Progenitor cell of endocrine pancreas (in vitro differentiated cells): ENCODE measurements at regions not wholly inside any gene's neighbourhood (a gene's known extent, or its start where the extent isn't known, plus 50 kb on each side); places are given as distances from the start of the nearest gene placed in this dataset.

Experiments
- DNase-seq: peaks from one replicate; pipeline ENCODE4 v3.0.0; 2021; ENCODE audit warnings: low spot score; ENCODE audit not compliant: unreplicated experiment
- H3K27ac Mint-ChIP-seq: 2 replicates; pipeline ENCODE4 v1.8.0; 2021; ENCODE audit warnings: mild to moderate bottlenecking, moderate library complexity, mixed read lengths
- H3K27me3 Mint-ChIP-seq: 2 replicates; pipeline ENCODE4 v1.8.0; 2021; ENCODE audit warnings: mixed read lengths
- H3K36me3 Mint-ChIP-seq: 2 replicates; pipeline ENCODE4 v1.8.0; 2022; ENCODE audit warnings: mixed read lengths; ENCODE audit not compliant: insufficient read depth
- H3K4me1 Mint-ChIP-seq: 2 replicates; pipeline ENCODE4 v1.8.0; 2021; ENCODE audit warnings: low read depth, mixed read lengths
- H3K4me3 Mint-ChIP-seq: 2 replicates; pipeline ENCODE4 v1.8.0; 2021; ENCODE audit warnings: low read depth, mild to moderate bottlenecking, moderate library complexity, mixed read lengths
- H3K9me3 Mint-ChIP-seq: 2 replicates; pipeline ENCODE4 v1.8.0; 2021; ENCODE audit warnings: low read depth, mixed read lengths
- CTCF ChIP-seq: fragments of 200-600 bp; sonication (generic); IDR thresholded peaks from one replicate; pipeline ENCODE4 v1.5.0; 2021; ENCODE audit warnings: antibody characterized with exemption, mild to moderate bottlenecking; ENCODE audit not compliant: unreplicated experiment

- Mint-ChIP-seq H3K27me3 (no peaks in the 10 kb centered on the region), H3K4me3 (no peak overlapping the region), H3K27ac (no peak overlapping the region), H3K36me3 (no peaks in the 10 kb centered on the region), H3K4me1 (peaks cover 15% of the 10 kb centered on the region), H3K9me3 (no peaks in the 10 kb centered on the region)
- no peak for TF ChIP-seq CTCF
- DNase-seq = no peak
Measured at GRCh38 chr5:84568171-84568570, 183.5 kb upstream of the EDIL3 start.

- DNase-seq = no peak
- Mint-ChIP-seq H3K9me3 (no peaks in the 10 kb centered on the region), H3K4me1 (peaks cover 15% of the 10 kb centered on the region), H3K36me3 (no peaks in the 10 kb centered on the region), H3K27ac (no peak overlapping the region), H3K27me3 (no peaks in the 10 kb centered on the region), H3K4me3 (no peak overlapping the region)
- no peak for TF ChIP-seq CTCF
Measured at GRCh38 chr5:84565866-84566265, 181.2 kb upstream of the EDIL3 start.

- Mint-ChIP-seq H3K4me1 (peaks cover 15% of the 10 kb centered on the region), H3K27me3 (no peaks in the 10 kb centered on the region), H3K27ac (no peak overlapping the region), H3K4me3 (no peak overlapping the region), H3K36me3 (no peaks in the 10 kb centered on the region), H3K9me3 (no peaks in the 10 kb centered on the region)
- TF ChIP-seq CTCF = no peak
- DNase-seq = no peak
Measured at GRCh38 chr5:84564321-84565075, 179.8 kb upstream of the EDIL3 start.

DNA sequence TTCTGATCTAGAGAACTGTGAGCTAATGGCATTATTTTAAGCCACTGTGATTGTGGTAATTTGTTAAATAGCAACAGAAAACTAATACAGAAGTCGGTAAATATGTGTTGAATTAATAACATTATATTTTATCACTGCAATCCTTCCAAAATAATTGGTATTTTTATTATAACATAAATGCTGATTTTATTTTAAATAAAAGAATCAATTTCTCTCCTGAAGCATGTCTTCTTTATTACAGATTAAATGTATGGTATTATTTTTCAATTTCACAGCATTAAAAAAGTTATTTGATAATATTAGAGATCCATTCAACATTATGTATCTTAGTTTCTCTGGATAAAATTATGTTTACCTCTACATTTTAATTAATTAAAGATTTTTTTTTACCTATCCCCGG lies 165.5 kb upstream of the EDIL3 start:
- no peak for TF ChIP-seq CTCF
- H3K27ac Mint-ChIP-seq = no peak overlapping the region
- H3K4me3 Mint-ChIP-seq = no peak overlapping the region
- DNase-seq = no peak
- H3K36me3 Mint-ChIP-seq = no peaks in the 10 kb centered on the region
- H3K4me1 Mint-ChIP-seq = no peaks in the 10 kb centered on the region
- no peaks in the 10 kb centered on the region for H3K27me3 Mint-ChIP-seq
- no peaks in the 10 kb centered on the region for H3K9me3 Mint-ChIP-seq

- Mint-ChIP-seq H3K4me3 (no peak overlapping the region), H3K27me3 (no peaks in the 10 kb centered on the region), H3K4me1 (no peaks in the 10 kb centered on the region), H3K36me3 (no peaks in the 10 kb centered on the region), H3K27ac (no peak overlapping the region), H3K9me3 (no peaks in the 10 kb centered on the region)
- TF ChIP-seq CTCF = no peak
- no peak for DNase-seq
Measured at GRCh38 chr5:84549054-84549453, 164.4 kb upstream of the EDIL3 start.
